OCI-LY7 (cell line): ENCODE measurements at regions not wholly inside any gene's neighbourhood (a gene's known extent, or its start where the extent isn't known, plus 50 kb on each side); places are given as distances from the start of the nearest gene placed in this dataset.

Experiments
- BruUV-seq: library from RNA; stranded (reverse); fragments of 400-500 nt; replicated peaks from 2 replicates; lab custom pipeline; 2021; lab: Mats Ljungman, UMichigan
- CTCF ChIA-PET: fragments of 300-600 bp; sonication (Branson Sonifier 250); formaldehyde crosslinking; loops from one replicate; lab custom pipeline; 2022; ENCODE audit warnings: antibody characterized with exemption; ENCODE audit not compliant: unreplicated experiment; lab: Charles Lee
- POLR2A ChIA-PET: fragments of 300-600 bp; sonication (Branson Sonifier 250); formaldehyde crosslinking; loops from one replicate; lab custom pipeline; 2022; ENCODE audit warnings: antibody characterized with exemption; lab: Charles Lee
- DNase-seq: peaks from one replicate; pipeline ENCODE4 v3.0.0-alpha.2; 2015; ENCODE audit warnings: low spot score
- H2AFZ ChIP-seq: fragments of 200-600 bp; sonication (generic), shearing (Covaris generic); 2 replicates; pipeline ENCODE4 v1.6.1; 2014; ENCODE audit warnings: mild to moderate bottlenecking, antibody characterized with exemption, low read length, moderate library complexity
- H3K27ac ChIP-seq: fragments of 200-600 bp; sonication (generic); 2 replicates; pipeline ENCODE4 v1.5.1; 2014; ENCODE audit warnings: mixed run types, low read depth, mild to moderate bottlenecking, moderate library complexity, low read length, inconsistent platforms; ENCODE audit not compliant: poor library complexity, severe bottlenecking
- H3K36me3 ChIP-seq: fragments of 200-600 bp; sonication (generic); 2 replicates; pipeline ENCODE4 v1.6.1; 2014; ENCODE audit warnings: mild to moderate bottlenecking, antibody characterized with exemption, low read length, moderate library complexity, mixed read lengths; ENCODE audit not compliant: insufficient read depth
- H3K4me1 ChIP-seq: fragments of 200-600 bp; sonication (generic); 2 replicates; pipeline ENCODE4 v1.5.1; 2014; ENCODE audit warnings: mild to moderate bottlenecking, low read length; ENCODE audit not compliant: insufficient read depth, poor library complexity, severe bottlenecking
- H3K4me2 ChIP-seq: fragments of 200-600 bp; sonication (generic); 2 replicates; pipeline ENCODE4 v1.6.1; 2014; ENCODE audit warnings: mild to moderate bottlenecking, low read length
- H3K4me3 ChIP-seq: fragments of 200-600 bp; sonication (generic); 2 replicates; pipeline ENCODE4 v1.5.1; 2014; ENCODE audit warnings: mild to moderate bottlenecking, low read depth, low read length; ENCODE audit not compliant: poor library complexity, severe bottlenecking
- H3K79me2 ChIP-seq: fragments of 200-600 bp; sonication (generic); 2 replicates; pipeline ENCODE4 v1.6.1; 2016; ENCODE audit warnings: low read depth, mild to moderate bottlenecking, low read length, moderate library complexity, mixed read lengths; ENCODE audit not compliant: insufficient read depth
- H3K9me2 ChIP-seq: fragments of 200-600 bp; sonication (generic); 2 replicates; pipeline ENCODE4 v1.6.1; 2016; ENCODE audit warnings: mild to moderate bottlenecking, low read length, mixed read lengths; ENCODE audit not compliant: insufficient read depth
- H3K9me3 ChIP-seq: fragments of 200-600 bp; sonication (generic); 2 replicates; pipeline ENCODE4 v1.6.1; 2014; ENCODE audit warnings: mild to moderate bottlenecking, mixed run types, low read length, mixed read lengths
- H4K20me1 ChIP-seq: fragments of 200-600 bp; sonication (generic); 2 replicates; pipeline ENCODE4 v1.6.1; 2014; ENCODE audit warnings: mild to moderate bottlenecking, antibody characterized with exemption, low read length, moderate library complexity, mixed read lengths; ENCODE audit not compliant: insufficient read depth
- EZH2phosphoT487 ChIP-seq: fragments of 200-600 bp; sonication (generic); IDR thresholded peaks from 2 replicates; pipeline ENCODE4 v1.6.1; 2018; ENCODE audit warnings: low read depth, borderline replicate concordance, mild to moderate bottlenecking, mixed run types, antibody characterized with exemption, low read length, moderate library complexity, mixed read lengths
- intact Hi-C: fragments of 100-400 bp; cut with micrococcal nuclease; formaldehyde crosslinking; loops from one replicate; pipeline ENCODE4 v1.10.0; 2022; ENCODE audit not compliant: unreplicated experiment
- TF ChIP-seq, protein P1 (sequence below): fragments of 200-600 bp; sonication (generic); conservative IDR thresholded peaks from 2 replicates; pipeline ENCODE4 v1.5.1; 2014; ENCODE audit warnings: mild to moderate bottlenecking, antibody characterized with exemption, low read length, moderate library complexity, mixed read lengths

DNA sequence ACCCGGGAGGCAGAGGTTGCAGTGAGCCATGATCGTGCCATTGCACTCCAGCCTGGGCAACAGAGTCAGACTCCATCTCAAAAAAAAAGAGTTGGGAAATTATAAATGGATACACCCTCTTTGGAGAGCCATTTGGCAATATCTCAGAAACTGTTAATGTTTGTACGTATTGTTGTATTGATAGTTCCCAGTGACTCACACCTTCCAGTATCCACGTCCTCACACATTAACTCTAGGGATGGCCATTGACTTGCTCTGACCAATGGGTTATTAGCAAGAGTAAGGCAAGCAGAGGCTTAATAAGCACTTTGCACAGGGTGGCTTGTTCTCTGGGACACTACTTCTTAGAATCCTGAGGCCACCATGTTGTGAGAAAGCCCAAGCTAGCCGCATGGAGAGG lies 107.6 kb upstream of the LHX1 start:
- Histone ChIP-seq H3K9me3 (no peaks in the 10 kb centered on the region), H3K4me2 (no peak overlapping the region), H3K4me1 (no peaks in the 10 kb centered on the region), H3K79me2 (no peaks in the 10 kb centered on the region), H3K36me3 (no peaks in the 10 kb centered on the region), H3K27ac (no peak overlapping the region), H2AFZ (no peak overlapping the region), H4K20me1 (no peaks in the 10 kb centered on the region), H3K4me3 (no peak overlapping the region), H3K9me2 (no peaks in the 10 kb centered on the region)
- ChIA-PET CTCF (no interaction called here), POLR2A (no interaction called here)
- no peak for DNase-seq
- BruUV-seq: no TSS peak
- intact Hi-C loops: no loop called here
- no peak for TF ChIP-seq EZH2phosphoT487
- TF ChIP-seq, protein P1, sequence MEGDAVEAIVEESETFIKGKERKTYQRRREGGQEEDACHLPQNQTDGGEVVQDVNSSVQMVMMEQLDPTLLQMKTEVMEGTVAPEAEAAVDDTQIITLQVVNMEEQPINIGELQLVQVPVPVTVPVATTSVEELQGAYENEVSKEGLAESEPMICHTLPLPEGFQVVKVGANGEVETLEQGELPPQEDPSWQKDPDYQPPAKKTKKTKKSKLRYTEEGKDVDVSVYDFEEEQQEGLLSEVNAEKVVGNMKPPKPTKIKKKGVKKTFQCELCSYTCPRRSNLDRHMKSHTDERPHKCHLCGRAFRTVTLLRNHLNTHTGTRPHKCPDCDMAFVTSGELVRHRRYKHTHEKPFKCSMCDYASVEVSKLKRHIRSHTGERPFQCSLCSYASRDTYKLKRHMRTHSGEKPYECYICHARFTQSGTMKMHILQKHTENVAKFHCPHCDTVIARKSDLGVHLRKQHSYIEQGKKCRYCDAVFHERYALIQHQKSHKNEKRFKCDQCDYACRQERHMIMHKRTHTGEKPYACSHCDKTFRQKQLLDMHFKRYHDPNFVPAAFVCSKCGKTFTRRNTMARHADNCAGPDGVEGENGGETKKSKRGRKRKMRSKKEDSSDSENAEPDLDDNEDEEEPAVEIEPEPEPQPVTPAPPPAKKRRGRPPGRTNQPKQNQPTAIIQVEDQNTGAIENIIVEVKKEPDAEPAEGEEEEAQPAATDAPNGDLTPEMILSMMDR: no peak

- POLR2A ChIA-PET: no interaction called here
- TF ChIP-seq EZH2phosphoT487: no peak
- DNase-seq: no peak
- no peak overlapping the region for H3K4me3 ChIP-seq
- CTCF ChIA-PET: no interaction called here
- H3K9me3 ChIP-seq: no peaks in the 10 kb centered on the region
- no peaks in the 10 kb centered on the region for H3K79me2 ChIP-seq
- H3K9me2 ChIP-seq: no peaks in the 10 kb centered on the region
- H2AFZ ChIP-seq: no peak overlapping the region
- no peaks in the 10 kb centered on the region for H3K36me3 ChIP-seq
- no peaks in the 10 kb centered on the region for H3K4me1 ChIP-seq
- BruUV-seq: no TSS peak
- no peak overlapping the region for H3K4me2 ChIP-seq
- no peaks in the 10 kb centered on the region for H4K20me1 ChIP-seq
- H3K27ac ChIP-seq: no peak overlapping the region
- intact Hi-C loops: no loop called here
Measured at GRCh38 chr17:36833279-36833678, 104.0 kb upstream of the LHX1 start.

DNA sequence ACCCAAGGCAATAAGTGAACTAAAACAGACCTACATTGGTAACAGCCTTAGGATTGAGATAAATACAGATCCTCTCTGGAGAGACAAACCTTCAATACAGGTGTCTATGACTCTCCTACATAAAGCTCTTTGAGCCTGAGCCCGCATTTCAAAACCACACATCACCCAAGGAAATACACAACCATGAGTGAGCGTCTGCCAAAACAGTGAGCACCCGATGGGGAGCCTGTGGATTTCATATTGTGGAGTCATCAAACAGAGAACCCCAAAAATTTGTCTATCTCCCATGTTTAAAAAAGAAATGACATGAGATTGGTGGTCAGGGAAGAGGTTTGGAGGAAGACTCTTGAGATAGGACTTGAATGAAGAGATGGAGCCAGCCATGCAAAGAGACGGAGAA lies 102.2 kb upstream of the LHX1 start:
- H2AFZ ChIP-seq: no peak overlapping the region
- no peak overlapping the region for H3K4me2 ChIP-seq
- H3K4me3 ChIP-seq: no peak overlapping the region
- H3K27ac ChIP-seq: no peak overlapping the region
- ChIA-PET POLR2A (no interaction called here), CTCF (no interaction called here)
- H3K4me1 ChIP-seq: no peaks in the 10 kb centered on the region
- DNase-seq: no peak
- no TSS peak for BruUV-seq
- no peaks in the 10 kb centered on the region for H3K36me3 ChIP-seq
- intact Hi-C loops: no loop called here
- no peaks in the 10 kb centered on the region for H3K9me3 ChIP-seq
- no peaks in the 10 kb centered on the region for H3K79me2 ChIP-seq
- no peaks in the 10 kb centered on the region for H4K20me1 ChIP-seq
- TF ChIP-seq, protein P1: no peak
- TF ChIP-seq EZH2phosphoT487: no peak
- H3K9me2 ChIP-seq: no peaks in the 10 kb centered on the region
